ENCODE measurements at regions not wholly inside any gene's neighbourhood (a gene's known extent, or its start where the extent isn't known, plus 50 kb on each side); places are given as distances from the start of the nearest gene placed in this dataset.

GRCh38 chr2:118356051-118356450 lies 267.8 kb downstream of the INSIG2 start:
- no peak for TF ChIP-seq CTCF (IDR thresholded peaks at IDR 0.05; ENCODE audit: low read depth, low read length)
- no peak overlapping the region for H3K4me3 ChIP-seq (ENCODE audit: low read depth, low read length)

GRCh38 chr2:118351796-118352195 lies 263.5 kb downstream of the INSIG2 start:
- no peak for TF ChIP-seq CTCF (IDR thresholded peaks at IDR 0.05; ENCODE audit: low read depth, low read length)
- no peak overlapping the region for H3K4me3 ChIP-seq (ENCODE audit: low read depth, low read length)

GRCh38 chr2:118350621-118351020 lies 262.4 kb downstream of the INSIG2 start:
- H3K4me3 ChIP-seq (ENCODE audit: low read depth, low read length), result no peak overlapping the region
- TF ChIP-seq CTCF (IDR thresholded peaks at IDR 0.05; ENCODE audit: low read depth, low read length), result no peak

GRCh38 chr2:118349365-118349764 lies 261.1 kb downstream of the INSIG2 start:
- TF ChIP-seq CTCF (IDR thresholded peaks at IDR 0.05; ENCODE audit: low read depth, low read length), result no peak
- H3K4me3 ChIP-seq (ENCODE audit: low read depth, low read length), result no peak overlapping the region

GRCh38 chr2:118348380-118349034 lies 260.2 kb downstream of the INSIG2 start:
- H3K4me3 ChIP-seq (ENCODE audit: low read depth, low read length), result no peak overlapping the region
- no peak for TF ChIP-seq CTCF (IDR thresholded peaks at IDR 0.05; ENCODE audit: low read depth, low read length)

GRCh38 chr2:118345465-118345864 lies 257.2 kb downstream of the INSIG2 start:
- no peak for TF ChIP-seq CTCF (IDR thresholded peaks at IDR 0.05; ENCODE audit: low read depth, low read length)
- no peak overlapping the region for H3K4me3 ChIP-seq (ENCODE audit: low read depth, low read length)

GRCh38 chr2:118340103-118340502 lies 251.8 kb downstream of the INSIG2 start:
- no peak overlapping the region for H3K4me3 ChIP-seq (ENCODE audit: low read depth, low read length)
- no peak for TF ChIP-seq CTCF (IDR thresholded peaks at IDR 0.05; ENCODE audit: low read depth, low read length)
